ENCODE measurements at regions not wholly inside any gene's neighbourhood (a gene's known extent, or its start where the extent isn't known, plus 50 kb on each side); places are given as distances from the start of the nearest gene placed in this dataset.

- no peak for TF ChIP-seq CTCF (conservative IDR thresholded peaks at IDR 0.05)
- TF ChIP-seq ZFX (IDR thresholded peaks at IDR 0.05) = no peak
These were observed 624.0 kb upstream of the IGFBP7 start for GRCh38 chr4:57734104-57734670.
